Esophagus mucosa (tissue), 1 donor: ENCODE measurements at regions not wholly inside any gene's neighbourhood (a gene's known extent, or its start where the extent isn't known, plus 50 kb on each side); places are given as distances from the start of the nearest gene placed in this dataset.
A peak's percentile ranks its signal among the peaks of the same experiment; 100 is the strongest.

Source experiments
- ATAC-seq: fragments of 200-7000 bp; cut with Tn5 transposase; one replicate; pipeline ENCODE4 v1.9.1; 2020
- donor health status: DM: yes; HTN: yes; CAD: no.

DNA sequence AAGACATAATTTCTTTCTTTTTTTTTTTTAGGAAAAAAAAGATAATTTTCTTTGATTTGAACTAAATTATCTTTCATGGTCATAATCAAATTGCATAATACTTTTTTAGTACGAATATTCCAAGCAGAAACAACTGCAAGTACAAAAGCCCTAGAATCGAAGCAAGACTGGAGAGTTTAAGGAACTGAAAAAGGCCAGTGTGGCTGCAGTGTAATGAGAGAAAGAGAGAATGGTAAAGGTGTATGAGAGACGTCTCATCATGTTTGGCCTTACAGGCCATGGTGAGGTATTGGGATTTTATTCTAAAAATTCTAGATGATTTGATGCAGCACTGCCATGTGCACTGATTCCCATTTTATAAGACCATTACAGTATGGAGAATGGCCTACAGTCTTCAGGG is 180.9 kb downstream of the SUCNR1 start:
- no peak for ATAC-seq

DNA sequence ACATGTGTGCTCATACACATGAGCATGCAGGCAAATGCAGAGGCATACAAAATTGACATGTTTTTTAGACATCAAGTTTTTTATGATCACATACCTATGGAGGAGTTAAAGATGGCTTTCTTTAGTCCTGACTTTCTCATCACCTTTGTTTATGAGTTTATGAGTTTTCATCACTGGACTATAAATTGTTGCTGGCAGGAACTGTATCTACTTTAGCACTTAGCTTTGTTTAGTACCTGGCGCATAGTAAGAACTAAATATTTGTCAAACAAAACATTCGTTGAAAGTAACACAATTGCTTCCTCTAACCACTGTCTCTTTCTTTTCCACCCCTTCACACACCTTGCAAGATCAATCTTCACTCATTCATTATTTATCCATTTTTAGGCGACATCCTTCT is 182.6 kb downstream of the SUCNR1 start:
- no peak for ATAC-seq

DNA sequence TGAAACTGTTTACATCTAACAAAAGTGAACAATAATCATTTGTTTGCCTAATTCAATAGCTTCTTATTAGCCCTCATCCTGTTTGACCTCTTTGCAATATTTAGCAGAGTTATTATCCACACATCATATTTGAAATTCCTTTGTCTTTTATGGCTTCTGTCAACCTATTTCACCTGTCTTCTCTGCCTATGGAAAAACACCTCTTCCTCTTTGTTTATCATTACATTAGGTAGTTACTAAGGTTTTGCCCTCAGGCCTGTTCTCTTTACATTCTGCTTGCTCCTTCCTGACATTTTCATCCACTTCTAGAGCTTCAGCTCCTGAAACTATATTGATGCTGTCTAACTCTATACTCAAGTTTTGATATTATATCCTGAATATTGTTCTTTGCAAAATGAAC is 183.0 kb downstream of the SUCNR1 start:
- no peak for ATAC-seq

DNA sequence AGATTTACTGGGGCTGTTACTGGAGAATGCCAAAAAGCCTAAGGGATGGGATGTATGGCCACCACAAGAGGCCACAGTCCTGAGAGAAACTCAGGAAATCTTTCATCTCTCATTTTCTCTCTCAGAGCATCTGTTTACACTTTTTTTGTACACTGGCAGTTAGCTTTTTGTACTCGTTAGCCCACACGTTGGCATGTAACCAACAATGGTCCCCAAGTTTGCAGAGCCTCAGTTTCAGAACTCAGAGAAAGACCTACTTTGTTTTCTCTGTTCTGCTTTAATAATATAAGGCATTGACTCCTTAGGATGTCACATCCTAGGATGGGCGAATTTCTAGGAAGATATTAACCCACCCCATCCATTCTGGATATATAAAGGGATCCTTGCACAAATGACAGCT is 183.5 kb downstream of the SUCNR1 start:
- ATAC-seq = no peak

DNA sequence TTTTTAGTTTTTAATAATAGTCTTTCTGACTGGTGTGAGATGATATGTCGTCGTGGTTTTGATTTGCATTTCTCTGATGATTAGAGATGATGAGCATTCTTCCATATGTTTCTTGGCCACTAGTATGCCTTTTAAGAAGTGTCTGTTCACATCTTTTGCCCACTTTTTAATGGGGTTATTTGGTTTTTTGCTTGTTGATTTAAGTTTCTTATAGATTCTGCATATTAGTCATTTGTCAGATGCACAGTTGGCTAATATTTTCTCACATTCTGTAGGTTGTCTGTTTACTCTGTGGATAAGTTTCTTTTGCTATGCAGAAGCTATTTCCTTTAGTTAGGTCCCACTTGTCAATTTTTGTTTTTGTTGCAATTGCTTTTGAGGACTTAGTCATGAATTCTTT is 185.4 kb downstream of the SUCNR1 start:
- ATAC-seq = no peak

DNA sequence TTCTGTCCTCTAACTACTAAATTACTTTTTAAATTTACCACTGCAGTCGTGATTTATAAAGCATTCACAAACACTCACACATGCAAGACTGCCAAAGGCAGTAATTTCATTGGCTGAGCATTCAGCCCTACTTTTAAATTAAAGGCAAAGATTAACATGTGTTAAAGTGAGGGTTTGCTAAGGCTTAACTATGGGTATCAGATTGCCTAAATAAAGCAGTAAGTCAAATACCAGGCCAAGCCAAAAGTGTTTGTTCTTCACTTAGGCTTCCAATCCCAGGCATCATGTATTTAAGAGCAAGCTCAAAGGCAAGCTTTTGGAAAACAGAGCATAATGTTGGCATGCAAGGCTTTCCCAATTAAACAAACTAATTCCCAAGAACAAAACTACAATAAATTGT is 187.3 kb downstream of the SUCNR1 start:
- no peak for ATAC-seq

DNA sequence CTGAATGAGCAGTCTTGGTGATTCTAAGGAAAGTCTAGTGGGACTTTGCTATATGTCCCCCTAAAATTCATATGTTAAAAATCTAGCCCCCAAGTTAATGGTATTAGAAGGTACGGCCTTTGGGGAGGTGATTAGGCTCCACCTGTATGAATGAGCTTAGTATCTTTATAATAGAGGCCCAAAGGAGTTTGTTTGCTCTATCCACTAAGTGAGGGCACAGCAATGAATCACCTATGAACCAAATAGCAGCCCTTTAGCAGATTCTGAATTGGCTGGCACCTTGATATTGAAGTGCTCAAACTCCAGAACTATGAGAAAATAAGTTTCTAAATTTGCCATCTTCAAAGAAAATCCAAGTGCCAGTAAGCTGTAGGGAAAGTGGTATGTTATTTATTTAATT is 187.9 kb downstream of the SUCNR1 start:
- ATAC-seq = no peak

DNA sequence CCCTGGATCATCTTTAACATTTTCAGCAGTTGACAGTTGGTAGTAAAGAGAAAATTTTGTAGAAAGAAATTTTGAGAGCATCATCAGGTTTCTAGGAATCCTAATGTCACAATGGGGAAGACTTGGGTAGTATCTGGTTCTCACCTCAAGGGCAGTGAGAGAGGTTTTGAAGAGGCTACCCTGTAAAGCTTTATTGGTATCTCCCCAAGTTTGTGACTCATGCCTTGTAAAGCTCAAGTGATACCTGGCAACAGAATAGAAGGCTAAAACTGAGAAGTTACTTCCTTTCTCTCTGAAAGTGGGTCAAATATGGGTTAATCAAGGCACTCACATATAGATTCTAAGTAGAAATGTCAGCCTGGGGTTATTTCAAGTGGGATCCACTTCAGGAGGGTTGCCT is 196.4 kb downstream of the SUCNR1 start:
- ATAC-seq = peak; percentile 70

DNA sequence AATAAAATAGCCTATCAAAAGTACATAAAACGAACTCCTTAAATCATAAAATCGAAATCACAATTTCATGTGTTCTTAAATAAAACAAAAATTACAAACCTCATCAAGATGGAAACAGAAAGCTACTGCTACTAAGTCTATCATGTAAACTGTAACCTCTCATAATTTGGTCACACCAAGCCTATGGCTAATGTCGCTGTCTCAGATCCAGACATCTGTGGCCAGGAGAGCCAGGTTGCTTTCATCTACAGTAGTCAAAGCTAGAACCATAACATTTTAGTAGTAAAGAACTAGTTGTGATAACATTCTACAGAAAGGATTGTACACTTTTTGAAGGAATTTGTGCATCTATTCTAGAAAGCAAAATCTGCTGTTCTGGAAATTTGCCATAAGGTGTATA is 197.4 kb upstream of the MBNL1 start:
- ATAC-seq = no peak

DNA sequence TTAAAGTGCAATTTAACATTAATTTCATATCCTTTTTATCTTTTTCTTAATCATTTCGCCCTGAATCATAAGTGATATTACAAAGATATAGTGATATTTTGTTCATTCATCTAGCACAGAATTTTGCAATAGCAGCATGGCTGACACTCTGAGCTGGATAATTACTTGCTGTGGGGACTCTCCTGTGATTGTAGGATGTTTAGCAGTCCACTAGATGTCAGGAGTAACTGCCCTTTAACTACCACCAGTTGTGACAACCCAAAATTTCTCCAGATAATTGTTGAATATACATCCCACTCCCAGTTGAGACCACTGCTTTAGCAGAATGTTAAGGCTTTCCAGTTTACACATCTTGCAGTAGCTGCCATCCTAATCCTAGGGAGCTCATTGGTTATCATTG is 196.8 kb upstream of the MBNL1 start:
- ATAC-seq = peak; percentile 76

DNA sequence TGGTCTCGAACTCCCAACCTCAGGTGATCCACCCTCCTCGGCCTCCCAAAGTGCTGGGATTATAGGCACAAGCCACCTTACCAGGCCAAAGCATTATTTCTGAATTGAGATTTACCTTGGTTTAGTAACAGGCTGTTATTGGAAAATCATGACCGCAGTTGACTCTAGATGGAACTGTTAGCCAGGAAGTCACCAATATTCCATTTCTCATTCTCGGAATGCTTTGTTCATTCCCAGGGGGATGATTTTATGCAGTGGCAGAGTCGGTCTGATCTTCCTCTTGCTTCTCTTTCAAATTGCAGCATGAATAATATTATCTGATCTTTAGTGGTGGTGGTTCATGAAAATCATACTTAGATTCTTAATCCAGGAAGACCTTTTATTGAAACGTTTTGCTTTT is 195.5 kb upstream of the MBNL1 start:
- no peak for ATAC-seq

DNA sequence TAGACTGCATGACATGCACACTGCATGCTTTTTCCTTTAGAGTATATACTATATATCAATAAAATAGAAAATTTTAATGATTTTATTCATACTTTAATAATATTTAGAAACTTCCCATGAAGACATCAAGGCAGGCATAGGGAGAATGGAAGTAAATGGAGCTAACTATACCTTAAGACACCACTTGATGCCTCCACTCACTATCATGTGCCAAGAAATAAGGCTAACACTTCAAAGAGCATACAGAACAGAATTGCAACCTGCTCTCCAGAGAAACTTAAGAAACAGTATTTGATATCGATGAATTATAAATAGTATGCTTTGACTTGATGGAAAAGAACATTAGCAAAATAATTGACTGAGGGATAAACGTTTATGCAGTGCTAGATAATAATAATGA is 192.6 kb upstream of the MBNL1 start:
- peak; percentile 39 for ATAC-seq

DNA sequence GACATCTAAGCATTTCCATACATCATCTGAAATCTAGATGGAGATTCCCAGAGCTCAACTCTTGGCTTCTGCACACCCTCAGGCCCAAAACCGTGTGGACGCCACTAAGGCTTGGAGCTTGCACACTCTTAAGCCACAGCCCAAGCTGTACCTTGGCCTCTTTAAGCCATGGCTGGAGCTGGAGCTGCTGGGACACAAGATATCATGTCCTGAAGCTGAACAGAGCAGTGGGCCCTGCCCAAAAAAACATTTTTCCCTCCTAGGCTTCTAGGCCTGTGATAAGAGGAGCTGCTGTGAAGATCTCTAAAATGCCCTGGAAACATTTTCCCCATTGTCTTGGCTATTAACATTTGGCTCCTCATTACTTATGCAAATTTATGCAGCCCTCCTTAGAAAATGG is 188.7 kb upstream of the MBNL1 start:
- no peak for ATAC-seq

DNA sequence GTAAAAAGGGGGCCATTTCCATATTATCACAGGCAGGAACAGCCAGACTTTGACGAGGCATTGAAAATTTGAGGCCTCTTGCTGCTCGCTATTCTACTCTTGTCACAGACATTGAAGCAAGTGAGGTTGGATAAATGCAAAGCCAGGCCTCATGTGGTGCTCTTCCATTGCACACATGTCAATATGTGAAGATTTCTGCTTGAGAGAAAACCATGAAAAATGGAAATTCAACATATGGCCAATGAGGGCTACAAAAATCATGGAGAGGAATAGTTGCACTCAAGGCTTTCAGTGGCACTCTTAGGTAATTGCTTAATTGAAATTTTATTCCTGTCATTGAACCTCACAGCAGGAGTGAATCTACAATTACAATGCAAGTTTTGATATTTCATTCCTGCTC is 185.6 kb upstream of the MBNL1 start:
- no peak for ATAC-seq

DNA sequence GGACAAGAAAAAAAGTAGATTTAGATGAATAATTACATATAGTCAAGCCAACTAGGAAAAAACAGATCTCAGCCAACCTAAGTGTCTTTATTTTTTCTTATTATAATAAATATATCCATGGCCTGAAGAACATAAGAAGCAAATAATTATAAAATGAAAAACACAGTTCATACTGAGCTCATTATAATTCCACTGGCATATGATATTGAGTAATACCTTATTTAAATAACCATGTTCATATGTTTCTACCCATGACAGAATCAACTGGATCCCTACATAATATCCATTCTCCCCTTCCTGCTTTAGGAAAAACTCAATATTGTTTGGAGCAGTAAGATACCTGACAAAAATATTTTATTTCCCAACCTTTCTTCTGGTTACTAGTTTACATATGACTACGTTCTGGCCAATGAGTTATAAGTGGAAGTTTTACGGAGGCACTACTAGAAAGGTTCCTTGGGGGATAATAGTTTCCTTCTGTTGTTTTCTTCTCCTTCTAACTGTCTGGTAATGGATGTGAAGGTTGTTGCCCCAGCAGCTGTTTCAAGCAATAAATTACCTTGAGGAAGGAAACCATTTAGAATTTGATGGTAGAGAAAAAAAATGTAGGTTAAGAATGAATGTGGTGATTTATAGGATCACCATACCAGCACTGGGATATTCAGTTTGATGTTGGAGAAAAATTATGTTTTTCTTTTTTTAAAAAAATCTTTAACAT is 184.1 kb upstream of the MBNL1 start:
- ATAC-seq = no peak

DNA sequence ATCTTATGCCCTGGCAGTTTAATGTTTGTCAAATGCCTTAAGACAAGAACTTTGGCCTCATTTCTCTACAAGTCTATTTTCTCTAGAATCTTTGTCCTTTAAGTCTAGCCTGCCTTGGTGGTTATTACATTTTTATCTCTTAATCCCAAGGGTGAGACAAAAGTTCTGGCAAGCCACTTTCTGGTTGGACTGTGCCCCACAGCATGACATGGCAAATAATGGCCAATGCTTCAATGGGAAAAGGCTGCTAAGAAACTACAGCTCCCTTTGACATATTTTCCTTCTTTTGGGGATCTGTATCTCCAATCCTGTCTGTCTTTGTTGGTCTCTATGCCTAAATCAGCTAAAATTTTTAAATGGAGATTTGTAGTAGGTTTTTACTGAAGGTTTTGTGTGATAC is 181.6 kb upstream of the MBNL1 start:
- ATAC-seq = no peak

DNA sequence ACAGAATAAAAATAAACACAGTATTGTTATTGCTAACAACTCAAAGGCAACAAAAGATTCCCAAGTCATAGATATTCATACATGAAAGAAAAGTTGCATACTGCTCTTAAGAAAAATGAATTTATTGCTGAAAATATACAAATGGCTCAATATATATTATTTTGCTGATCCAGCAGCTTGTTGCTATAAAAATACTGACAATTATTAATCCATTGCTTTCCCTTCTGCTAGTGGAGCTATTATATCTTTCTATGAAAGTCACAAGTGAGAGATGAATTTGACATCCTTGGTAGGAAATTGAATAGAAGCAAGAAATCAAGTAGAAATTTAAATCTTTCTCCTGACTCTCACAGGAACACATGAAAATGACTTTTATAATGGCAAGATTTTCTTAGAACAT is 179.2 kb upstream of the MBNL1 start:
- no peak for ATAC-seq

DNA sequence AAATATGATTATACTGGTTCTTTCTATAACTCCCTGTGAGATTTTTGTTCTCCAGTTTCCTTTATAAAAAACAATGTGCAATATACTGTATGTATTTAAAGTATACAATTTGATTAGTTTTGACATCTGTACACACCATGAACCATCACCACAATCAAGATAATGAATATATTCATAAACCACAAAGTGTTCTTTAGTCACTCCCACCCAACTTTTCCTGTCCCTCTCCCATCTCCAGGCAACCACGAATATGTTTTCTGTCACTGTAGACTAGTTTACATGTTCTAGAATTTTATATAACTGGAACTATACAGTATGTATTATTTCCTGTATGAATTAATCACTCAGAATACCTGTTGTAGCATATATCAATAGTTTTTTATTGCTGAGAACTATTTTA is 177.0 kb upstream of the MBNL1 start:
- no peak for ATAC-seq

DNA sequence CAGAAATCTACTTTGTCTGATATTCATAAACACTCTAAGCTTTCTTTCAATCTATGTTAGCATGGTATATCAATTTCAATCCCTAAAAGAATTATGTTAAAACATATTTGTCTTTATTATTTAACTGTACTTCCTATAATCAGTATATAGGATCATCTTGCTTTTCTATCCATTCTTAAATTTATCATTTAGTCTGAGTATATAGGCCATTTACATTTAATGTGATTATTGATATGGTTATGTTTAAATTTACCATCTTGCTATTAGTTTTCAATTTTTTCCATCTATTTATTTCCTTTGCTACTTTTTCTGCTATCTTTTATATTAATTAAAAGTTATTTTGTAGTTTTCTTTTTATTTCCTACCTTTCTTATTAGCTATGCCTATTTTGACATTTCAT is 174.8 kb upstream of the MBNL1 start:
- ATAC-seq = no peak

DNA sequence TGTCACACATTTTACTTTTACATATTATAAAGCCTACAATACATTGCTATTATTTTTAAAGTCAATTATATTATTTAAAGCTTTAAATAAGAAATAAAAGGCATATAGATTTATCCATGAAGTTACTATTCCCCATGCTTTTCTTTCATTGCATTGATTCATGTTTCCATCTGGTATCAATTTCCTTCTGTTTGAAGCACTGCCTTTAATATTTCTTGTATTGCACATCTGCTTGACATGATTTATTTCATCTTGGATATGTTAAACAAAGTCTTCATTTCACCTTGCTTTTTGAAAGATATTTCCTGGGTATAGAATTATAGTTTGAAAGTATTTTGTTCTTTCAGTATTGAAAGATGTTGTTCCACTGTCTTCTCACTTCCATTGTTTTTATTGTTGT is 174.3 kb upstream of the MBNL1 start:
- ATAC-seq = no peak

DNA sequence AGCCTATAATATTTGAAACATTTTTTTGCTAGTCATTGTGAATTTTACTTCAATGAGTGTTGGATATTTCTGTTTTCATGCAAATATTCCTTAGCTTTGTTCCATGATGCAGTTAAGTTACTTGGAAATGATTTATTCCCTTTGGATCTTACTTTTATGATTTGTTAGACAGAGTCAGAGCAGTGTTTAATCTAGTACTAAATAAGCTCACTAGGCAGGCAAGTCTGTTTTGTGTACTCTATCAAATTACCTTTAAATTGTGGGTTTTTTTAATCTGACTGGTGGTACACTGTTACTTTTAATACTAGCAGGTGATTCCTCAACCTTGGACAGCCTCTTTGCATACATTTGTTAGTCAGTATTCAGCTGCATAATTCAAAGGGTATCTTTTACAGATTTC is 173.3 kb upstream of the MBNL1 start:
- ATAC-seq = no peak

DNA sequence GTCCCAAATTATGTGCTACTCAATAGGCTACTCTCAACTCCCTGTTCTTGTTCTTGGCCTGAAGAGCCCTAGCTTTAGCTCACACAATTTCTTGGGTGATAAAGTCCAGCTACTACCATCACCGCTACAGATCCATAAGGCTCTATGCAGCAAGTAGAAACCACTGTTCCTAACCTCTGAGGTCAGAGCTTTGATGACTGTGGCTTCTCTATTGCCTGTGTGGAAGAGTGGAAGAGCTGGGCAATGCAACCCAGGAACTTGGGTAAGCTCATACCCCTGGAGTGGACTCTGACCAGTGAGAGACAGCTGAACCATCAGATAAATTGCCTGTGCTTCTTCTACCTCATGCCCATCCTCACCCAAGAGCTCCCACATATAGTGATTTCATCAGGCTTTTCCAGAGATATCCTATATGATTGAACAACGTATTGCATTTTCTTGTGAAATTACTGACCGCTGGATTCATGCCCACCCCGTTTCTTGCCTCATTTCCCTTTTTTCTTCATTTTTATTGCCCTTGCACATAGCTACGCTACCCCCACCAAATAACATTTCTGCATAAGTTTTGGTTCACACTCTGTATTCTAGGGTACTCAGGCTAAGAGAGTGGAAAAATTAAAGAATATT is 172.3 kb upstream of the MBNL1 start:
- ATAC-seq = no peak

DNA sequence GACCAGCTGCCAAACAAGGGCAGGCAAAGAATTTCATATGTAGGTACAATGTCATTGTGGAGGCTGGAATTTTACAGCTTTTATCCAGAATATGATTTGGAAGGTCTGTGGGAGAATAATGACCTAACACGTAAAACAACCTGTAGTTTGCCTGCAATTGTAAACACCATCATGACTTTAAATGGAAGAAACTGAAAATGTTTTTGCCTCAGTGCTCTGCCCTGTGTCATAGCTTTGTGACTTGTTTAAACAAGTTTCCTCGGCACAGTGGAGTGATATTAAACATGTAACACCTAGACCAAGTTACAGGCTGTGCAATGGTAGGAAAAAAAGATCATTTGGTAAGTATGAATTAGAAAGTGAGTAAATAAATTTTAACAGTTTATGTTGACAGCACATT is 171.6 kb upstream of the MBNL1 start:
- peak; percentile 84 for ATAC-seq

DNA sequence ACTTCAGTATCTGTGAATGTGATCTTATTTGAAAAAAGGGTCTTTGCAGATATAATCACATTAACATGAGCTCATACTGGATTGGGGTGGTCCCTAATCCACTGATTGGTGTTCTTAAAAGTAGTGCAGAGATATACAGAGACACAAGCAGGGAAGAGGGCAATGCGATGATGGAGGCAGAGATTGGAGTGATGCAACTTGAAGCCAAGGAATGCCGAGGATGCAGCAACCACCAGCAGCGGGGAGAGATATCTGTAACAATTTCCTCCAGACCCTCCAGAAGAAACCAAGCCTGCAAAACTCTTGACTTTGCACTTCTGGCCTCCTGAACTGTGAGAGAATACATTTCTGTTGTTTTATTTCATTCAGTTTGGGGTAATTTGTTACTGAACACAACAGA is 171.0 kb upstream of the MBNL1 start:
- ATAC-seq = no peak
